B cell (primary cell): ENCODE measurements at regions not wholly inside any gene's neighbourhood (a gene's known extent, or its start where the extent isn't known, plus 50 kb on each side); places are given as distances from the start of the nearest gene placed in this dataset.

Experiments
- ATAC-seq: fragments of 200-7000 bp; cut with Tn5 transposase; one replicate; pipeline ENCODE4 v1.10.0; 2021; ENCODE audit warnings: low read depth, mild to moderate bottlenecking, moderate number of reproducible peaks, moderate library complexity
- CTCF ChIA-PET: fragments of 350-600 bp; sonication (Branson Sonifier 250); formaldehyde crosslinking; loops from one replicate; lab custom pipeline; 2021; ENCODE audit warnings: antibody characterized with exemption, inconsistent platforms; lab: Charles Lee
- POLR2A ChIA-PET: fragments of 350-600 bp; sonication (Branson Sonifier 250); formaldehyde crosslinking; loops from one replicate; lab custom pipeline; 2021; ENCODE audit warnings: antibody characterized with exemption; lab: Charles Lee
- DNase-seq: peaks from one replicate; pipeline ENCODE4 v3.0.0; 2013
- H2AFZ ChIP-seq: 2 replicates; pipeline ENCODE4 v1.6.1; 2012; ENCODE audit warnings: mild to moderate bottlenecking, low read depth, low read length; ENCODE audit not compliant: insufficient read depth, poor library complexity, severe bottlenecking
- H3K27ac ChIP-seq, 2 donors: 1 replicate in 1 of 2; 2 replicates in 1 of 2; pipeline ENCODE4 v1.5.1; 2012 to 2013; ENCODE audit warnings: low read length in 2 of 2, mild to moderate bottlenecking in 2 of 2, moderate library complexity in 1 of 2
- H3K27me3 ChIP-seq, 4 experiments: fragments of 200-600 bp in 1 of 4; sonication (generic) in 1 of 4; replicated peaks in 1 of 4; 1 replicate in 2 of 4; 2 replicates in 2 of 4; pipeline versions ENCODE4 v1.6.1 to v1.7.0; 2013 to 2016; ENCODE audit warnings: low read length in 3 of 4, mild to moderate bottlenecking in 2 of 4, mixed read lengths in 1 of 4, moderate library complexity in 1 of 4; ENCODE audit not compliant: insufficient read depth in 4 of 4, control insufficient read depth in 3 of 4; ENCODE audit errors: control extremely low read depth in 1 of 4
- H3K36me3 ChIP-seq, 2 experiments: replicated peaks in 1 of 2; 1 replicate in 1 of 2; 2 replicates in 1 of 2; pipeline versions ENCODE4 v1.6.1 to v1.7.1; 2013; ENCODE audit warnings: low read length in 1 of 2; ENCODE audit not compliant: insufficient read depth in 2 of 2, control insufficient read depth in 1 of 2; ENCODE audit errors: control extremely low read depth in 1 of 2, extremely low read depth in 1 of 2
- H3K4me1 ChIP-seq, 2 donors: fragments of 200-600 bp in 1 of 2; sonication (generic) in 1 of 2; 1 replicate in 1 of 2; 2 replicates in 1 of 2; pipeline versions ENCODE4 v1.5.1 to v1.6.1; 2013 to 2017; ENCODE audit warnings: low read length in 2 of 2; ENCODE audit not compliant: control insufficient read depth in 2 of 2, insufficient read depth in 2 of 2
- H3K4me2 ChIP-seq: replicated peaks from 2 replicates; pipeline ENCODE3; 2012; ENCODE audit warnings: mild to moderate bottlenecking, low read depth, low read length; ENCODE audit not compliant: poor library complexity, severe bottlenecking
- H3K4me3 ChIP-seq, 5 experiments: fragments of 200-600 bp in 1 of 5; sonication (generic) in 1 of 5; 1 replicate in 3 of 5; 2 replicates in 2 of 5; pipeline versions ENCODE4 v1.5.1 to v1.7.0; 2011 to 2016; ENCODE audit warnings: low read length in 4 of 5, mild to moderate bottlenecking in 4 of 5, low read depth in 2 of 5, control low read depth in 1 of 5, moderate library complexity in 1 of 5; ENCODE audit not compliant: insufficient read depth in 1 of 5; ENCODE audit errors: control extremely low read depth in 1 of 5, extremely low read depth in 1 of 5
- H3K79me2 ChIP-seq: fragments of 200-600 bp; sonication (generic); one replicate; pipeline ENCODE4 v1.6.0; 2016; ENCODE audit warnings: low read length; ENCODE audit not compliant: control insufficient read depth, insufficient read depth
- H3K9ac ChIP-seq: fragments of 200-600 bp; sonication (generic); 2 replicates; pipeline ENCODE4 v1.6.1; 2017; ENCODE audit warnings: mild to moderate bottlenecking, low read length, moderate library complexity
- H3K9me3 ChIP-seq, 3 donors: one replicate each; pipeline versions ENCODE4 v1.6.1 to v1.7.1; 2013; ENCODE audit warnings: low read length in 2 of 3; ENCODE audit not compliant: control insufficient read depth in 2 of 3, insufficient read depth in 1 of 3; ENCODE audit errors: control extremely low read depth in 1 of 3
- H4K20me1 ChIP-seq: 2 replicates; pipeline ENCODE4 v1.6.0; 2012; ENCODE audit warnings: mild to moderate bottlenecking, low read length; ENCODE audit not compliant: insufficient read depth, control insufficient read depth, poor library complexity, severe bottlenecking
- H3K27ac Mint-ChIP-seq: one replicate; pipeline ENCODE4 v1.8.0; 2021; ENCODE audit warnings: mixed read lengths
- H3K27me3 Mint-ChIP-seq: one replicate; pipeline ENCODE4 v1.8.0; 2021; ENCODE audit warnings: mixed read lengths
- H3K4me1 Mint-ChIP-seq: one replicate; pipeline ENCODE4 v1.8.0; 2021; ENCODE audit warnings: mixed read lengths
- H3K4me3 Mint-ChIP-seq: one replicate; pipeline ENCODE4 v1.8.0; 2021; ENCODE audit warnings: mixed read lengths
- H3K9me3 Mint-ChIP-seq: one replicate; pipeline ENCODE4 v1.8.0; 2022; ENCODE audit warnings: mixed read lengths; ENCODE audit not compliant: insufficient read depth
- EZH2 ChIP-seq: IDR thresholded peaks from 2 replicates; pipeline ENCODE4 v1.6.1; 2012; ENCODE audit warnings: borderline replicate concordance, low read depth, mild to moderate bottlenecking, moderate library complexity, low read length; ENCODE audit not compliant: insufficient read depth, poor library complexity, severe bottlenecking
- WGBS: methylation state at CpG from one replicate; pipeline ENCODE4 v1.1.5; 2013; ENCODE audit warnings: missing lambda C conversion rate; ENCODE audit not compliant: insufficient coverage; 5-methylcytosine and 5-hydroxymethylcytosine counted together
- intact Hi-C: fragments of 100-400 bp; cut with micrococcal nuclease; formaldehyde crosslinking; loops from one replicate; pipeline ENCODE4 v1.10.0; 2022
- TF ChIP-seq, protein P1 (sequence below): fragments of 200-600 bp; IDR thresholded peaks from one replicate; pipeline ENCODE4 v1.8.0; 2022; ENCODE audit warnings: antibody characterized with exemption, mild to moderate bottlenecking

DNA sequence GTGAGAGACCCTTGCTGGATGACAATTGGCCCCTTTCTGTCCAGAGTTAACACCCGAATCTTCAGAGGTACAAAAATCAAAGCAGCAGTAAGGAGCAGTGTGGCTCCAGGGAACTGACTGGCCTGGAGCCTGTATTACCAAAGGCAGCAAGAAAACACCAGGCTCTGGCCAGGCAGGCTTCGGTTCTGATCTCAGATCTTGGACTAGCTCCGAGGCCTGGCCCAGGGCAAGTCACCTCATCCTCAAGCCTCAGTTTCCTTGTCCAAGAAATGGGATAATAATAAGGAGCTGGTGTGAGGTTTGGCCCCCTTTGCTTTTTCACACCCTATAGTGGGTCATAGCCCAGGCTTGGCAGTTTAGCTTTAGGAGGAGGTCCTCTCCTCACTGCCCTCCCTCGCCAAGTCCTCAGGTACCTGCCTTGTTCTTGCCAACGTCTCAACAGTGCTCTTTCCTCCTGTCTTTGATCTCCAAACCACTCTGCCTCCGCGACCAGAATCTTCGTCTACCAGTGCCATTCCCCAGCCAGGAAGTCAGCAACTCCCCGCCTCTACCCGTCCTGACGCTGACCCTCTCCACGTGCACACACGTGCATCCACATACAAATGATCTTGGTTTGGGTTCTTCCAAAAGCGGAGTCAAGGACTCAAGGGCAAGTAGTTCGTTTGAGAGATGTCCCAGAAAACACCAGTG, 82.6 kb upstream of the TLE3 start:
- Histone ChIP-seq H3K79me2 (no peaks in the 10 kb centered on the region), H3K36me3 (no peaks in the 10 kb centered on the region), H2AFZ (no peak overlapping the region), H3K4me1 (no peaks in the 10 kb centered on the region), H3K9ac (no peak overlapping the region), H3K9me3 (peaks cover 0 to 5% (median 0%) of the 10 kb centered on the region in 3 donors), H3K27me3 (peaks cover 0 to 2% (median 0%) of the 10 kb centered on the region in 4 experiments), H3K27ac (no peak overlapping the region), H3K4me2 (no peak overlapping the region), H4K20me1 (no peaks in the 10 kb centered on the region), H3K4me3 (no peak overlapping the region)
- no peak for TF ChIP-seq EZH2
- TF ChIP-seq, protein P1, sequence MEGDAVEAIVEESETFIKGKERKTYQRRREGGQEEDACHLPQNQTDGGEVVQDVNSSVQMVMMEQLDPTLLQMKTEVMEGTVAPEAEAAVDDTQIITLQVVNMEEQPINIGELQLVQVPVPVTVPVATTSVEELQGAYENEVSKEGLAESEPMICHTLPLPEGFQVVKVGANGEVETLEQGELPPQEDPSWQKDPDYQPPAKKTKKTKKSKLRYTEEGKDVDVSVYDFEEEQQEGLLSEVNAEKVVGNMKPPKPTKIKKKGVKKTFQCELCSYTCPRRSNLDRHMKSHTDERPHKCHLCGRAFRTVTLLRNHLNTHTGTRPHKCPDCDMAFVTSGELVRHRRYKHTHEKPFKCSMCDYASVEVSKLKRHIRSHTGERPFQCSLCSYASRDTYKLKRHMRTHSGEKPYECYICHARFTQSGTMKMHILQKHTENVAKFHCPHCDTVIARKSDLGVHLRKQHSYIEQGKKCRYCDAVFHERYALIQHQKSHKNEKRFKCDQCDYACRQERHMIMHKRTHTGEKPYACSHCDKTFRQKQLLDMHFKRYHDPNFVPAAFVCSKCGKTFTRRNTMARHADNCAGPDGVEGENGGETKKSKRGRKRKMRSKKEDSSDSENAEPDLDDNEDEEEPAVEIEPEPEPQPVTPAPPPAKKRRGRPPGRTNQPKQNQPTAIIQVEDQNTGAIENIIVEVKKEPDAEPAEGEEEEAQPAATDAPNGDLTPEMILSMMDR, result no peak
- Mint-ChIP-seq H3K27ac (no peak overlapping the region), H3K9me3 (no peaks in the 10 kb centered on the region), H3K4me3 (no peak overlapping the region), H3K27me3 (peaks cover 12% of the 10 kb centered on the region), H3K4me1 (no peaks in the 10 kb centered on the region)
- no peak for ATAC-seq
- POLR2A ChIA-PET, result no interaction called here
- DNase-seq, result no peak
- intact Hi-C loops, result no loop called here
- CTCF ChIA-PET, result no interaction called here
- WGBS, result 94% methylated on average over 13 of the region's 15 CpGs

DNA sequence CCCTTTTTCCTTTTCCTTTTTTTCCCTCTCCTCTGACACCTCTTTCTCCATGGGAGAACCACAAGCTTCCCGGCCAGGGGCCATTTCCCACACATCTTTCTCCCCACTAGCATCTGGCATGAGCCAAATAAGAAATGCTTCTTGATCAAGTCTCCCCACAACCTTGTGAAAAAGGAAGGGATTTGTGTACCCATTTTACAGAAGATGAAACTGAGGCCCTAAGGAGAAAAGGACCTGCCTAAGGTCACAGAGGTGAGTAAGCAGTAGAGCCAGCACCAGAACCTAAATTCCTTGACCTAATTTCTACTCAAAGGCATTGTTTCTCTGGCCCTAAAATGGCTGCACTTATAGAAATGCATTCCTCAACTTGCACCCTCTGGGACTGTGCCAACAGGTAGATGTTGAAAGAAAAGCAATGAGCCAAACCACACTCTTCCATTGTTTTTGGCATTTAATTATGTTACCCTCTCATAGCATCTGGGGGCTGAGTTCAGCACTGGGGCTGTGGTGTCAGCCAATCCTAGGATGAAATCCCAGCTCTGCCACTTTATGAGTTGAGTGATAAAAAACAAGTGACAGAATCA, 81.7 kb upstream of the TLE3 start:
- H3K4me1 ChIP-seq, result no peaks in the 10 kb centered on the region
- H3K9me3 ChIP-seq, result peaks cover 0 to 5% (median 0%) of the 10 kb centered on the region in 3 donors
- H3K79me2 ChIP-seq, result no peaks in the 10 kb centered on the region
- H3K36me3 ChIP-seq, result no peaks in the 10 kb centered on the region
- no peak overlapping the region for H2AFZ ChIP-seq
- POLR2A ChIA-PET, result no interaction called here
- peaks cover 0 to 2% (median 0%) of the 10 kb centered on the region in 4 experiments for H3K27me3 ChIP-seq
- ATAC-seq (no peak), DNase-seq (no peak)
- TF ChIP-seq, protein P1, result no peak
- TF ChIP-seq EZH2, result no peak
- no peak overlapping the region for H3K27ac ChIP-seq
- no peak overlapping the region for H3K9ac ChIP-seq
- no peak overlapping the region for H3K4me3 Mint-ChIP-seq
- CTCF ChIA-PET, result interaction anchor here (0.7 kb wide), 1 partner anchor 175 kb away, joined by 3 read pairs; no protein-coding TSS in a partner anchor
- no peaks in the 10 kb centered on the region for H3K9me3 Mint-ChIP-seq
- no peaks in the 10 kb centered on the region for H4K20me1 ChIP-seq
- no peak overlapping the region for H3K27ac Mint-ChIP-seq
- intact Hi-C loops, result no loop called here
- no peak overlapping the region for H3K4me2 ChIP-seq
- no CpG with 5 or more reads among the region's 1 CpG for WGBS
- no peaks in the 10 kb centered on the region for H3K4me1 Mint-ChIP-seq
- peaks cover 8% of the 10 kb centered on the region for H3K27me3 Mint-ChIP-seq
- no peak overlapping the region for H3K4me3 ChIP-seq
